H7 (cell line): ENCODE measurements at regions not wholly inside any gene's neighbourhood (a gene's known extent, or its start where the extent isn't known, plus 50 kb on each side); places are given as distances from the start of the nearest gene placed in this dataset.

Source experiments
- DNase-seq: peaks from one replicate; pipeline ENCODE4 v3.0.0; 2012
- H3K27me3 ChIP-seq: 2 replicates; pipeline ENCODE4 v1.6.0; 2011; ENCODE audit warnings: mild to moderate bottlenecking, low read length; ENCODE audit not compliant: control insufficient read depth, insufficient read depth
- H3K36me3 ChIP-seq: replicated peaks from 2 replicates; pipeline ENCODE4 v1.5.1; 2011; ENCODE audit warnings: low read length; ENCODE audit not compliant: control insufficient read depth, insufficient read depth
- H3K4me3 ChIP-seq: 2 replicates; pipeline ENCODE4 v1.5.1; 2011; ENCODE audit warnings: low read depth, mild to moderate bottlenecking, control low read depth, low read length, moderate library complexity; ENCODE audit not compliant: insufficient read depth

DNA sequence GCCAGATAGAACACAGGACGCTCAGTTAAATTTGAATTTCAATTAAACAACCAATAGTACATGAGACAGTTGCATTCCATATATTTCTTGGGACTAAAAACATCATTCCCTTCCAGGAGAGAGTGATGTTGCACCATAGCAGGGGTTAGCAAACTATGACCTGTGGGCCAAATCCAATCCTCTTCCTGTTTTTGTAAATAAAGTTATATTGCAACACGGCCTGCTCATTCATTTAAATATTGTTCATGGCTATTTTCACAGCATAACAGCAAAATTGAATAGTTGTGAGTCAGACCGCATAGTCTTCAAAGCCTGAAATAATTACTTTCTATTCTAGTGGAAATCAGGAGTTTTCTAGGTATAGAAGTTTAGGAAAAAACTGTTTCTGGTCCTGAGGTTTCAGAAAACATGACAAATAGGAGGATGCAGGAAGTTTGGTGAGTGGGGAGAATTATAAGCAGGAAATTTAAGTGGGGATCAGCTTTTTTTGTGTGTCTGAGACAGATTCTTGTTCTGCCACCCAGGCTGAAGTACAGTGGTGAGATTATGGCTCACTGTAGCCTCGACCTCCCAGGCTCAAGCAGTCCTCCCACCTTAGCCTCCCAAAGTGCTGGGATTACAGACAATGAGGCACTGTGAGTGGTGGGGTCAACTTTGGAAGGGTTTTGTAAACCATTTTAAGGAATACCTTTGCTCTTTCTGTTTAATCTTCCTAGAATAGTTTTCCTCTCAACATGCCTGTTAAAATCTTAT lies 131.5 kb downstream of the SOCS6 start:
- no peak for DNase-seq
- H3K4me3 ChIP-seq, result no peak overlapping the region
- H3K36me3 ChIP-seq, result no peaks in the 10 kb centered on the region
- H3K27me3 ChIP-seq, result no peaks in the 10 kb centered on the region

DNA sequence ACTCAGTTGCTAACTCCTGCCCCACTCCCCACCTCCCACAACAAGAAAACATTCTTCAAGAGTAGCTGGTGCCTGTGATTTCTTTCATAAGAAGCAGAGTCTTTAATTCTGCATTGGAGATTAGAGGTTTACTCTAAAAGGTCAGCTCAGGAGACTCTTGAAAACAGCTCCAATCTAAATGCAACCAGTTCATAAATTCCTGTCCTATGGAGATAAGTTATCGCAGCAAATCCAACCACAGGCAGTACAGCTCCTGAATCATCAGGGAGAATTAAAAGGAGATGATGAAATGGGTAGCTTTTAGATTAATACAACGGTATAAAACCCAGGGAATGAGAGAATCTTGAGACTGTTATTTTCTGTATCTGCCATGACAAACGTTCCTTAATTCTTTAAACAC lies 130.7 kb downstream of the SOCS6 start:
- Histone ChIP-seq H3K27me3 (no peaks in the 10 kb centered on the region), H3K4me3 (no peak overlapping the region), H3K36me3 (no peaks in the 10 kb centered on the region)
- no peak for DNase-seq

DNA sequence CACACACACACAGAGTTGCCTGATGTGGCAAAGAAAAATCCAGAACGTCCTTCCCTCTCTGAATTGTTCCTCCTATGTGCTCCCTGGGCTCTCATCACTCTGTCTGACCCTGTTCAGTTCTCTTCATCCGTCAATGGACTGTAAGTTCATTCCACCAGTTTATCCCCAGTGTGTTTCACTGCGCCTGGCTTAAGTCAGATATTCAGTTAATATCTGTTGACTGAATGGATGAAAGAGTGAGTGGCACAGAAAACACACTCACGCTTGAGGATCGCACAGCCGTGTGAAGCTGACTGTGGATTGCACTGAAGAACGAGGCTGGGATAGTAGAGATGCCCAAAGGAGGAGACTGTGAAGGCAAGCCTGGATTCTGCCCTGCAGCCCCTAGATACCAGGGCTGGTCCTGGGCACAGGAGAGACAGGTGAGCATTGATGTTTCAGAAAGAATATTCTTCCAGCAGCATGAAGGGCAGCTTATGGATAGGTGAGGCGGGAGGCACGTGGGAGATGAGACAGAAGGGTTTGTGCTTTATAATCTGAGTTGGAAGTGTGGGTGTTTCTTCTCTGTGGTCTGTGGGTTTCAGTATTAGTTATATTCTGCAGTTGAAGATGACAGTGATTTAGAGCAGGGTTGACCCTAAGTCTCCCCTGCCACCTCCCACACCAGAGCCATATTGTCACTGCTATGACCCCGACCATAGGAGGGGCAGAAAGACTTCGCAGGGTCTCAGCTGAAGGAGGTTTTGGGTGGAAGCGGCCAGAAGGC lies 129.9 kb downstream of the SOCS6 start:
- DNase-seq, result no peak
- Histone ChIP-seq H3K27me3 (no peaks in the 10 kb centered on the region), H3K36me3 (no peaks in the 10 kb centered on the region), H3K4me3 (no peak overlapping the region)

DNA sequence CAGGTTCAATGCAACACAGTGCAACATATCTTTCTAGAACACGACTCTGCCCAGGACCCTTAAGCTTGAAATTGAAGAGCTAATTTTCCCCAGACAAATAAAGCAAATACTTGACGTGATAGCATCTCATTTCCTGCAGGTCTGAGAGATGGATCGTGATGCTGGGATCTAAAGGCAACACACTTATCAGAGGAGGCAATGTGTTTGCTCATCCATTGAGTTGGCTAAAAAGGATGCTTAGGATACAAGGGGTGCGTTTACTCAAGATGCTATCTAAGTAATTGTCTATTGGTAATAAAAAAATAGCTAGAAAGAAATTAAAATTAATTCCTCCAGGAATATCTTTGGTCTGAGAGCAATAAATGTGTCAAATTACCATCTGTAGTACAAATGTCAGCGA lies 129.0 kb downstream of the SOCS6 start:
- no peaks in the 10 kb centered on the region for H3K27me3 ChIP-seq
- no peak overlapping the region for H3K4me3 ChIP-seq
- no peak for DNase-seq
- no peaks in the 10 kb centered on the region for H3K36me3 ChIP-seq

DNA sequence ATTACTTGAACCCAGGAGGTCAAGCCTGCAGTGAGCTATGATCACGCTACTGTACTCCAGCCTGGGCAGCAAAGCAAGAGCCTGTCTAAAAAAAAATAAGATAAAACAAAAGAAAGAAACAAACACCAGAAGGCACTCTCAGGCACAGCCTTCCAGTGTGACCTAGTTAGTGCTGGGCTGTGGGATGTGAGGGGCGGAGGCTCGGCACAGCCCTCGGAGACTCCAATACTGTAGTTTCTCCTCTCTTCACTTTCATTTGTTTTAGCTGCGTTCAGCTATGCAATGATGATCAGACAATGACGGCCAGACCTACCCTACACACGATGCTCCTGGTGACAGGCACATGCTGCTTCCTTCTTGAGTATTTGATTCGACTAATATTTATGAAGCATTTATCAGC lies 127.7 kb downstream of the SOCS6 start:
- Histone ChIP-seq H3K27me3 (no peaks in the 10 kb centered on the region), H3K36me3 (no peaks in the 10 kb centered on the region), H3K4me3 (no peak overlapping the region)
- DNase-seq, result no peak

DNA sequence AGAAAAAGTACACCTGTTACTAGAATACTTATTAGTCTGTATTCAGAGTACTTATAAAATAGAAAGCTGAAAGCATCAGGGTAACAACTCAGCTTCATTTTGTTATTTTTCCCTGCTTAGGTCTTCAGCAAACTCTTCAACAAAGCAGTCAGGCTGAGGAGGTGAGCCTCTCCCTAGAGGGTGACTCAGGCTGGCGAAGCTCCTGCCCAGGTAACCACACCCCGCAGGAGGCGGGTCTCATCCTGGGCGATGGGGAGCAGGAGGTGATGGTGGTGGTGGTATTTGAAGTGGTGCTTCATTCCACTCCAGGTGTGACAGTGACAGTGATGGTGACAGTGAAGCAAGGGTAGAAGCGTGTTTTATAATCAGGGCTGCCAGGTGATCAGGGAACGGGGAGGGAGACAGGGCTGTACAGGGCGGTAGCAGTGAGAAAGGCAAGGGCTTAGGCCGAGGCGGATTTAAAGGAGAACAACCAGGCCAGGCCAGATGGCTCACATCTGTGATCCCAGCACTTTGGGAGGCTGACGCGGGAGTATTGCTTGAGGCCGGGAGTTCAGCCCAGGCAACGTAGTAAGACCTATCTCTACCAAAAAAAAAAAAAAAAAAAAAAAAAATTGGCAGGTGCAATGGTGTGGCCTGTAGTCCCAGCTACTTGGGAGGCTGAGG lies 127.1 kb downstream of the SOCS6 start:
- Histone ChIP-seq H3K4me3 (no peak overlapping the region), H3K36me3 (no peaks in the 10 kb centered on the region), H3K27me3 (no peaks in the 10 kb centered on the region)
- no peak for DNase-seq

DNA sequence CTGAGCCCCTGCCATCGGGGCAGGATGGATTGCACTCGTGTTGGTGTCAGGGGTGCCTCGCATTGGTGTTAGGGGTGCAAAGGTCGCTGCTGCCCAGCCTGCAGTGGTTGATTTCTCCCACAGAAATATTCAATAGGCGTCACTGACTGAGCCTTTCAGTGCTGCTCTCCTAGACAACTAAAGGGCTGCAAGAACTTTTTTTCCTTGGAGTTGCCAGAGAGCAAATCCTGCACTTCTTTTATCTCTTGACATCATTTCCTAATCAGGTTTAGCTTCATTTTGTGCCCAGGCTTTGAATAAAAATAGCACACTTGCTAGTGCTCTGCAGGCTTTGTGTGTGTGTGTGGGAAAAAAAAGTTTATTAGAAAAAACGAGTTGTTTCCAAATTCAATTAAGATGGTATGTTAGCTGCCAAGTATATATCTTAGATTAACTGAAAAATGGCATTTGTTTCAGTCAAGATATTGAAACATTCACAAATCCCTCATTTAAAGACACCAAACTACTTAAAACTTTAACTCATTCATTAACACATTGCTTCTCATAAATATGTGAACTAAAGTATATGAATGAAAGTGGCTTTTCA lies 125.6 kb downstream of the SOCS6 start:
- Histone ChIP-seq H3K27me3 (no peaks in the 10 kb centered on the region), H3K36me3 (no peaks in the 10 kb centered on the region), H3K4me3 (no peak overlapping the region)
- DNase-seq, result no peak

DNA sequence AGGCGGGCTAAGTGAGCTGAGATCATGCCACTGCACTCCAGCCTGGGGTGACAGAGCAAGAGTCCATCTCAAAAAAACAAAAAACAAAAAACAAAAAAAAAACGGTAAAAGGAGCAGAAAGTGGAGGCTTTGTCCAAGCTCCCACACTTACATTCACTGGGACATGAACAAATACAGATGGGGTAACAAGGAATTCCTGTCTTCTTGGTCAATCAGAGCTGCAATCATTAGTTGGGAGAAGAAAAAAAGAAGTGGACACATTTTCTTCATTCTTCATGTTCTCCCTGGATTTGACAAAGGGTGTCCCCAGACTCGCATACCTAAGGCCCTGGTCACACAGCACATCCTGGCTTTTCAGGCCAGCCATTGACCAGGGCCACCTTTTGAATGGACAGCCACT lies 124.6 kb downstream of the SOCS6 start:
- no peaks in the 10 kb centered on the region for H3K27me3 ChIP-seq
- H3K36me3 ChIP-seq, result no peaks in the 10 kb centered on the region
- no peak for DNase-seq
- H3K4me3 ChIP-seq, result no peak overlapping the region

DNA sequence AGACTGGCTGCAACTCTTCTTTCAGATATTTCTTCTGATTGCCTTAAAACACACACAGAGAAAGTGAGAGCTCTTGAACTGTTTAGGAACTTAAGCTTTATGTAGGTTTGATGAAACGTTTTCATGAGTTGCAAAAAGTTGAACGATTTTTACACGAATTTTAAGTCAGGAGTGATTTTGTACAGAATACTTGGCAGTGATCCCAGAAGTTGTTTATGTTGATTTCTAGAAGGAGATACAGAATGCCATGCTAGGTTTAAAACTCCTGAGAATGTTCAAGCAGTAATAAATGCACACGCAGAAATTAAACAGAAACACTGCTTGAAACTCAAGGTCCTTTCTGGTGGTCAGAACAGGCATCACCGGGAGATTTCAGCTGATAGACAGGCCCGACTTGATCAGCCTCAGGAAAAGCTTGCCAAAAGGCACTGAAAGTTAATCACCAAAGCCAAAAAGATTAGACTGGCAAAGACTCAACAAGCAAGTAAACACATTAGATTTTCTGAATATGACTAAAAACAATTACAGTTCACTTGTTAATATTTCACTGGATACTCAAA lies 123.1 kb downstream of the SOCS6 start:
- DNase-seq, result no peak
- Histone ChIP-seq H3K4me3 (no peak overlapping the region), H3K27me3 (no peaks in the 10 kb centered on the region), H3K36me3 (no peaks in the 10 kb centered on the region)

DNA sequence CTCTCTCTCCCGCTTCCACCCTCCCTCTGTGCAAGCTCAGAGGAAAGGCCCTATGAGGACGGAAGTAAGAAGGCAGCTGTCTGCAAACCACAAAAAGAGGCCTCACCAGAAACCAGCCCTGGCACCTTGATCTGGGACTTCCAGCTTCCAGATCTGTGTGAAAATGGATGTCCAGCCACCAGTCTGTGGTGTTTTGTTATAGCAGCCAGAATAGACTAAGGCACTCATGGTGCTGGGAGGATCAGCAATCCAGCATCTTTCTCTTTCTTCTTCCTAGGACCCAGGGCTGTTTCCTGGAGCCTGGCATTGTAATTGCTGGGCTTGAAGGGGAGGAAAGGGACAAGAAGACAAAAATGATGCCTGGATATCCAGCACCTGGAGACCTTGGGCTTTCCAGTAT lies 122.5 kb downstream of the SOCS6 start:
- Histone ChIP-seq H3K27me3 (no peaks in the 10 kb centered on the region), H3K4me3 (no peak overlapping the region)
- no peak for DNase-seq

DNA sequence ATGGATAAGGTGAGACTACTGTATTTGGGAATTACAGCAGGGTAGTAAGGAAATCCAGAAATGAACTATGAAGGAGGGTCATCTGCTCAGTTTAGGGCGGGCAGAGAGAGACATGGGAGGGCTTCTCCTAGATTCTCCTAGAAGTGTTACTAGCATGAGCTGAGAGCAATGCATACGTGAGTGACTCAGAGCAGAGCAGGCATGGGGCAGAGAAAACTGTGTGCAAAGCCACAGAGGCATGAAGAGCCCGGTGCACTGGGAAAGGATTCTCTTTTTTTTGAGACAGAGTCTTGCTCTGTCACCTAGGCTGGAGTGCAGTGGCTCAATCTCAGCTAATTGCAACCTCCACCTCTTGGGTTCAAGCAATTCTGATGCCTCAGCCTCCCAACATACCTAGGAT lies 116.2 kb downstream of the SOCS6 start:
- Histone ChIP-seq H3K4me3 (no peak overlapping the region), H3K36me3 (no peaks in the 10 kb centered on the region), H3K27me3 (no peaks in the 10 kb centered on the region)
- no peak for DNase-seq

More for the DNA sequence above, 122.5 kb downstream of the SOCS6 start:
- H3K36me3 ChIP-seq, result no peaks in the 10 kb centered on the region

DNA sequence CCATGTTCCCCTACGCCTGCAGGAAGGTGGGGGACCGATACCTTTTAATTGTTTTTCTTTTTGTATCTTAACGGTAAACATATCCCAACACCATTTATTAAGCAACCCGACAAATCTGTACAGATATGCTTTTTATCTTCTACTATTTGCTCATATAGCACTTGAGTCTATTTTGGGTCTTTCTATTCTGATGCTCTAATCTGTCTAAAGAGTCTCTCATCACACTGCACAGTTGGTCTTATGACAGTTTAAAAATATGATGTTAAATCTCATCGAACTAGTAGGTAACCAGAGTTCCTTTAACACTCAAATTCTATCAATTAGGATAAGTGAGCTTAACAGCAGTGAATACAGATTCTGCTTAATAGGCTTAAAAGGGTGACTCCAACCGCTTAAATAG lies 111.6 kb downstream of the SOCS6 start:
- Histone ChIP-seq H3K27me3 (no peaks in the 10 kb centered on the region), H3K36me3 (no peaks in the 10 kb centered on the region), H3K4me3 (no peak overlapping the region)
- DNase-seq, result no peak

DNA sequence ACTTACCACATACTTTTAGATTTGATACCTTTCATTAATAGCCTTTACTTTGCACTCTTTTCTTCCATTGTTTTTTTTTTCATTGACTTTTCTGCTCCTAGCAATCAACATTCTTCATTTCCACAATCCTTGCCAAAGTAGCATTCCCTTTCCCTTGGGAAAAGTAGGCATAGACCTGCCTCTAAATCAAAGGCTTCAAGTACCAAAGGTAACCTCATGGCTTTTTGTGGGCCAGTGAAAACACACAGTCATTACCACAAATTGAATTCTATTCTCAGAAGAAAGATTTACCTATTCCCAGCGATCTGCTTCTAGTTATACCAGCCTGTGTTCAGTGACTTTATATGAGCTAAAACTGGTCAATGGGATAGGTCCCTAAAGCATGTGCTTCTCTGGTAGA lies 109.2 kb downstream of the SOCS6 start:
- H3K27me3 ChIP-seq, result no peaks in the 10 kb centered on the region
- DNase-seq, result no peak
- no peaks in the 10 kb centered on the region for H3K36me3 ChIP-seq
- no peak overlapping the region for H3K4me3 ChIP-seq

DNA sequence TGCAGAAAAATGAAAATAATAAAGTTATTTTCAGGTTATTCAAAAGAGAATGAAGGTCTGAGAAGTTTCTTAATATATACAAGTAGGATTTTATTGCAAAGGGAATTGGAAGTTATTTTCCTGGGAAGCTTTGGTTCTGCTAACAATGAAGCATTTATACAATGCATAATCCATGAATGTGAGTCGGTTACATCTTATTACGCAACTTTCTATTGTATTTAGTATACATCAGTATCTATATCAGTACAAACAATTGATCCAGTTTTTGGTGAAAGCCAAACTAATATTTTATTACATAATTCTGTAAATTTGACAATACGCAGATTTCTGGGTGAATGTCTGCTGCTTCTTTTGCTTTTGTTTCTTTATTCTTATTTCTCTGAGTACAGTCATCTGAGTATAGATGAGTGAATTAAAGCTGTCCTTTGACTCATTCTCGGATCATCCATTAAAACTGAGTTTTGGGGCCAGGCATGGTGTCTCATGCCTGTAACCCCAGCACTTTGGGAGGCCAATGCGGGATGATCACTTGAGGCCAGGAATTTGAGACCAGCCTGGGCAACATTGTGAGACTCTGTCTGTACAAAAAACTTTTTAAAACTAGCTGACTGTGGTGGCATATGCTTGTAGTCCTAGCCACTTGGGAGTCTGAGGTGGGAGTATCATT lies 108.5 kb downstream of the SOCS6 start:
- no peaks in the 10 kb centered on the region for H3K27me3 ChIP-seq
- no peak for DNase-seq
- H3K4me3 ChIP-seq, result no peak overlapping the region
- no peaks in the 10 kb centered on the region for H3K36me3 ChIP-seq
